Naive thymus-derived CD4-positive, alpha-beta T cell (primary cell): ENCODE measurements at regions not wholly inside any gene's neighbourhood (a gene's known extent, or its start where the extent isn't known, plus 50 kb on each side); places are given as distances from the start of the nearest gene placed in this dataset.

Source experiments
- ATAC-seq: fragments of 150-1000 bp; cut with Tn5 transposase; 2 replicates; pipeline ENCODE4 v1.10.0; 2021; ENCODE audit warnings: mild to moderate bottlenecking, moderate library complexity
- CTCF ChIA-PET: fragments of 350-600 bp; sonication (Branson Sonifier 250); formaldehyde crosslinking; loops from one replicate; lab custom pipeline; 2021; ENCODE audit warnings: antibody characterized with exemption; lab: Charles Lee
- POLR2A ChIA-PET: fragments of 350-600 bp; sonication (Branson Sonifier 250); formaldehyde crosslinking; loops from one replicate; lab custom pipeline; 2021; ENCODE audit warnings: antibody characterized with exemption, inconsistent platforms; lab: Charles Lee
- DNase-seq, 9 donors: peaks; one replicate each; pipeline versions ENCODE4 v3.0.0 to v3.0.0-alpha.2; 2020 to 2022; ENCODE audit warnings: mixed read lengths in 1 of 9
- H3K27ac ChIP-seq: one replicate; pipeline ENCODE4 v1.7.0; 2013; ENCODE audit warnings: mild to moderate bottlenecking, low read depth, low read length, moderate library complexity
- H3K27me3 ChIP-seq, 2 donors: one replicate each; pipeline ENCODE4 v1.7.0; 2013; ENCODE audit warnings: low read length in 2 of 2, mild to moderate bottlenecking in 2 of 2, moderate library complexity in 2 of 2; ENCODE audit not compliant: control insufficient read depth in 2 of 2, insufficient read depth in 2 of 2
- H3K36me3 ChIP-seq, 3 experiments: 1 replicate in 2 of 3; 2 replicates in 1 of 3; pipeline ENCODE4 v1.7.0; 2013; ENCODE audit warnings: low read length in 3 of 3, mild to moderate bottlenecking in 3 of 3, moderate library complexity in 1 of 3; ENCODE audit not compliant: insufficient read depth in 3 of 3, control insufficient read depth in 2 of 3
- H3K4me1 ChIP-seq, 2 donors: one replicate each; pipeline ENCODE4 v1.7.0; 2013; ENCODE audit warnings: low read length in 2 of 2, mild to moderate bottlenecking in 2 of 2, moderate library complexity in 1 of 2; ENCODE audit not compliant: control insufficient read depth in 2 of 2, insufficient read depth in 2 of 2
- H3K4me3 ChIP-seq: 2 replicates; pipeline ENCODE4 v1.7.0; 2013; ENCODE audit warnings: mild to moderate bottlenecking, low read length
- H3K9me3 ChIP-seq, 3 experiments: 1 replicate in 2 of 3; 2 replicates in 1 of 3; pipeline ENCODE4 v1.7.0; 2013; ENCODE audit warnings: low read length in 3 of 3; ENCODE audit not compliant: control insufficient read depth in 2 of 3
- H3K27ac Mint-ChIP-seq, 9 donors: one replicate each; pipeline ENCODE4 v1.8.0; 2020 to 2022; ENCODE audit warnings: mixed read lengths in 9 of 9, mild to moderate bottlenecking in 8 of 9, moderate library complexity in 5 of 9, inconsistent platforms in 2 of 9
- H3K27me3 Mint-ChIP-seq, 5 donors: one replicate each; pipeline ENCODE4 v1.8.0; 2021 to 2022; ENCODE audit warnings: mixed read lengths in 5 of 5, mild to moderate bottlenecking in 1 of 5
- H3K36me3 Mint-ChIP-seq, 5 donors: one replicate each; pipeline ENCODE4 v1.8.0; 2020 to 2022; ENCODE audit warnings: mixed read lengths in 5 of 5, mild to moderate bottlenecking in 3 of 5, inconsistent platforms in 1 of 5
- H3K4me1 Mint-ChIP-seq, 7 donors: one replicate each; pipeline ENCODE4 v1.8.0; 2020 to 2022; ENCODE audit warnings: mixed read lengths in 7 of 7, mild to moderate bottlenecking in 3 of 7, inconsistent platforms in 1 of 7
- H3K4me3 Mint-ChIP-seq, 10 donors: one replicate each; pipeline ENCODE4 v1.8.0; 2020 to 2022; ENCODE audit warnings: mild to moderate bottlenecking in 10 of 10, mixed read lengths in 10 of 10, moderate library complexity in 6 of 10, inconsistent platforms in 2 of 10
- H3K9me3 Mint-ChIP-seq, 11 donors: one replicate each; pipeline ENCODE4 v1.8.0; 2020 to 2022; ENCODE audit warnings: mixed read lengths in 11 of 11, mild to moderate bottlenecking in 4 of 11, inconsistent platforms in 1 of 11, moderate library complexity in 1 of 11
- intact Hi-C, 2 donors: fragments of 100-400 bp; cut with micrococcal nuclease; formaldehyde crosslinking; loops; one replicate each; pipeline ENCODE4 v1.15.1; 2023

GRCh38 chr2:5175231-5175630 is 517.0 kb upstream of the SOX11 start:
- no peak overlapping the region for H3K27ac ChIP-seq
- intact Hi-C loops = no loop called here
- ATAC-seq (no peak), DNase-seq (no peak)
- no peaks in the 10 kb centered on the region for H3K4me1 Mint-ChIP-seq
- H3K4me3 ChIP-seq = no peak overlapping the region
- no peaks in the 10 kb centered on the region for H3K27me3 ChIP-seq
- H3K4me3 Mint-ChIP-seq = no peak overlapping the region
- POLR2A ChIA-PET = no interaction called here
- H3K9me3 Mint-ChIP-seq = peaks cover 0 to 13% (median 2%) of the 10 kb centered on the region in 11 donors
- CTCF ChIA-PET = no interaction called here
- no peaks in the 10 kb centered on the region for H3K9me3 ChIP-seq
- H3K36me3 ChIP-seq = no peaks in the 10 kb centered on the region
- H3K4me1 ChIP-seq = no peaks in the 10 kb centered on the region
- no peaks in the 10 kb centered on the region for H3K27me3 Mint-ChIP-seq
- H3K27ac Mint-ChIP-seq = no peak overlapping the region
- no peaks in the 10 kb centered on the region for H3K36me3 Mint-ChIP-seq

- CTCF ChIA-PET = no interaction called here
- Mint-ChIP-seq H3K27me3 (no peaks in the 10 kb centered on the region), H3K36me3 (no peaks in the 10 kb centered on the region), H3K4me3 (no peak overlapping the region), H3K27ac (no peak overlapping the region), H3K4me1 (no peaks in the 10 kb centered on the region), H3K9me3 (peaks cover 0 to 17% (median 2%) of the 10 kb centered on the region in 11 donors)
- Histone ChIP-seq H3K27ac (no peak overlapping the region), H3K4me3 (no peak overlapping the region), H3K36me3 (no peaks in the 10 kb centered on the region), H3K4me1 (no peaks in the 10 kb centered on the region), H3K9me3 (no peaks in the 10 kb centered on the region), H3K27me3 (no peaks in the 10 kb centered on the region)
- intact Hi-C loops = no loop called here
- POLR2A ChIA-PET = no interaction called here
- DNase-seq (no peak), ATAC-seq (no peak)
Observed at GRCh38 chr2:5176764-5177163, 515.4 kb upstream of the SOX11 start.

- H3K4me1 Mint-ChIP-seq = no peaks in the 10 kb centered on the region
- H3K36me3 ChIP-seq = no peaks in the 10 kb centered on the region
- ATAC-seq (no peak), DNase-seq (no peak)
- CTCF ChIA-PET = no interaction called here
- H3K9me3 ChIP-seq = no peaks in the 10 kb centered on the region
- H3K4me1 ChIP-seq = no peaks in the 10 kb centered on the region
- no peak overlapping the region for H3K27ac ChIP-seq
- H3K27me3 Mint-ChIP-seq = no peaks in the 10 kb centered on the region
- H3K4me3 Mint-ChIP-seq = no peak overlapping the region
- no peak overlapping the region for H3K27ac Mint-ChIP-seq
- POLR2A ChIA-PET = no interaction called here
- intact Hi-C loops = no loop called here
- no peaks in the 10 kb centered on the region for H3K36me3 Mint-ChIP-seq
- H3K27me3 ChIP-seq = no peaks in the 10 kb centered on the region
- no peak overlapping the region for H3K4me3 ChIP-seq
- peaks cover under 1 to 14% (median 4%) of the 10 kb centered on the region in 11 donors for H3K9me3 Mint-ChIP-seq
Observed at GRCh38 chr2:5183031-5183430, 509.2 kb upstream of the SOX11 start.

- Mint-ChIP-seq H3K27ac (no peak overlapping the region), H3K36me3 (no peaks in the 10 kb centered on the region), H3K4me1 (no peaks in the 10 kb centered on the region), H3K9me3 (peaks cover 0 to 15% (median 6%) of the 10 kb centered on the region in 11 donors), H3K4me3 (no peak overlapping the region), H3K27me3 (no peaks in the 10 kb centered on the region)
- H3K27ac ChIP-seq = no peak overlapping the region
- H3K4me3 ChIP-seq = no peak overlapping the region
- H3K36me3 ChIP-seq = no peaks in the 10 kb centered on the region
- H3K9me3 ChIP-seq = no peaks in the 10 kb centered on the region
- ATAC-seq = no peak
- no peaks in the 10 kb centered on the region for H3K4me1 ChIP-seq
- POLR2A ChIA-PET = no interaction called here
- CTCF ChIA-PET = no interaction called here
- DNase-seq = no peak
- intact Hi-C loops = no loop called here
- H3K27me3 ChIP-seq = no peaks in the 10 kb centered on the region
Observed at GRCh38 chr2:5187283-5187682, 504.9 kb upstream of the SOX11 start.

- peaks cover 0 to 13% (median 6%) of the 10 kb centered on the region in 11 donors for H3K9me3 Mint-ChIP-seq
- intact Hi-C loops = no loop called here
- H3K4me3 ChIP-seq = no peak overlapping the region
- no peaks in the 10 kb centered on the region for H3K27me3 ChIP-seq
- ChIA-PET POLR2A (no interaction called here), CTCF (no interaction called here)
- ATAC-seq (no peak), DNase-seq (no peak)
- no peak overlapping the region for H3K27ac ChIP-seq
- no peak overlapping the region for H3K4me3 Mint-ChIP-seq
- H3K36me3 ChIP-seq = no peaks in the 10 kb centered on the region
- no peaks in the 10 kb centered on the region for H3K4me1 ChIP-seq
- H3K9me3 ChIP-seq = no peaks in the 10 kb centered on the region
- no peaks in the 10 kb centered on the region for H3K36me3 Mint-ChIP-seq
- H3K4me1 Mint-ChIP-seq = no peaks in the 10 kb centered on the region
- H3K27me3 Mint-ChIP-seq = no peaks in the 10 kb centered on the region
- no peak overlapping the region for H3K27ac Mint-ChIP-seq
Observed at GRCh38 chr2:5188636-5189035, 503.5 kb upstream of the SOX11 start.

- no peaks in the 10 kb centered on the region for H3K4me1 Mint-ChIP-seq
- H3K4me3 Mint-ChIP-seq = no peak overlapping the region
- DNase-seq (no peak), ATAC-seq (no peak)
- Histone ChIP-seq H3K9me3 (no peaks in the 10 kb centered on the region), H3K4me1 (no peaks in the 10 kb centered on the region), H3K36me3 (no peaks in the 10 kb centered on the region), H3K27ac (no peak overlapping the region), H3K4me3 (no peak overlapping the region), H3K27me3 (no peaks in the 10 kb centered on the region)
- intact Hi-C loops = no loop called here
- CTCF ChIA-PET = no interaction called here
- peaks cover 0 to 18% (median 6%) of the 10 kb centered on the region in 11 donors for H3K9me3 Mint-ChIP-seq
- H3K36me3 Mint-ChIP-seq = no peaks in the 10 kb centered on the region
- no peak overlapping the region for H3K27ac Mint-ChIP-seq
- H3K27me3 Mint-ChIP-seq = no peaks in the 10 kb centered on the region
- POLR2A ChIA-PET = no interaction called here
Observed at GRCh38 chr2:5190023-5190422, 502.2 kb upstream of the SOX11 start.

- peaks cover 0 to 24% (median 6%) of the 10 kb centered on the region in 11 donors for H3K9me3 Mint-ChIP-seq
- Histone ChIP-seq H3K4me1 (no peaks in the 10 kb centered on the region), H3K27ac (no peak overlapping the region), H3K27me3 (no peaks in the 10 kb centered on the region), H3K9me3 (no peaks in the 10 kb centered on the region), H3K4me3 (no peak overlapping the region), H3K36me3 (no peaks in the 10 kb centered on the region)
- no peaks in the 10 kb centered on the region for H3K27me3 Mint-ChIP-seq
- DNase-seq = no peak
- ATAC-seq = no peak
- H3K4me3 Mint-ChIP-seq = no peak overlapping the region
- no peaks in the 10 kb centered on the region for H3K4me1 Mint-ChIP-seq
- intact Hi-C loops = no loop called here
- no peak overlapping the region for H3K27ac Mint-ChIP-seq
- ChIA-PET POLR2A (no interaction called here), CTCF (no interaction called here)
- H3K36me3 Mint-ChIP-seq = no peaks in the 10 kb centered on the region
Observed at GRCh38 chr2:5195636-5196035, 496.5 kb upstream of the SOX11 start.
